K562 (cell line): ENCODE measurements at regions not wholly inside any gene's neighbourhood (a gene's known extent, or its start where the extent isn't known, plus 50 kb on each side); places are given as distances from the start of the nearest gene placed in this dataset.

Source experiments
- ATAC-seq: fragments of 200-7000 bp; cut with Tn5 transposase; 3 replicates; pipeline ENCODE4 v1.9.1; 2020; ENCODE audit warnings: moderate library complexity
- BruUV-seq: library from RNA; stranded (reverse); fragments of 400-500 nt; replicated peaks from 2 replicates; lab custom pipeline; 2021; lab: Mats Ljungman, UMichigan
- CTCF ChIA-PET: fragments of 300-600 bp; formaldehyde crosslinking; extraction: SDS; loops from one replicate; lab custom pipeline; 2021; ENCODE audit warnings: low intra/inter-chr PET ratio; lab: Yijun Ruan, JAX
- POLR2A ChIA-PET: fragments of 300-600, 350-650 bp; sonication (Branson Sonifier 250); formaldehyde crosslinking; extraction: SDS; loops from one replicate; lab custom pipeline; 2021; ENCODE audit warnings: antibody characterized with exemption, inconsistent platforms; lab: Yijun Ruan, JAX
- DNase-seq, 4 experiments: peaks; one replicate each; pipeline versions ENCODE4 v3.0.0 to v3.0.0-alpha.2; 2011 to 2018; ENCODE audit warnings: low spot score in 3 of 4, mixed read lengths in 3 of 4; ENCODE audit errors: extremely low read depth in 1 of 4
- FAIRE-seq: peaks from 2 replicates; lab custom pipeline; 2011; peaks lifted over from hg19 to GRCh38; lab: Jason Lieb, UNC
- H2AFZ ChIP-seq: 2 replicates; pipeline ENCODE4 v1.6.0; 2011; ENCODE audit warnings: low read depth, low read length, control low read depth, inconsistent platforms
- H3K27ac ChIP-seq: fragments of 200-600 bp; 3 replicates; pipeline ENCODE4 v1.8.0; 2011; ENCODE audit warnings: low read depth, mild to moderate bottlenecking, control low read depth, inconsistent platforms, low read length, moderate library complexity, mixed read lengths; ENCODE audit errors: extremely low read depth
- H3K27me3 ChIP-seq, 2 experiments: fragments of 300-600 bp in 1 of 2; 2 replicates in 1 of 2; 3 replicates in 1 of 2; pipeline versions ENCODE4 v1.6.0 to v1.8.0; 2011; ENCODE audit warnings: inconsistent platforms in 2 of 2, low read length in 2 of 2, mild to moderate bottlenecking in 1 of 2, mixed read lengths in 1 of 2, moderate library complexity in 1 of 2; ENCODE audit not compliant: control insufficient read depth in 2 of 2, insufficient read depth in 2 of 2
- H3K36me3 ChIP-seq: fragments of 300-600 bp; 3 replicates; pipeline ENCODE4 v1.8.0; 2011; ENCODE audit warnings: mild to moderate bottlenecking, low read length, inconsistent platforms; ENCODE audit not compliant: control insufficient read depth, insufficient read depth
- H3K4me1 ChIP-seq, 2 experiments: fragments of 200-600 bp in 1 of 2; replicated peaks in 1 of 2; 2 replicates in 1 of 2; 3 replicates in 1 of 2; pipeline versions ENCODE4 v1.5.1 to v1.8.0; 2011; ENCODE audit warnings: inconsistent platforms in 2 of 2, low read length in 2 of 2, mild to moderate bottlenecking in 1 of 2, mixed read lengths in 1 of 2, moderate library complexity in 1 of 2; ENCODE audit not compliant: control insufficient read depth in 2 of 2, insufficient read depth in 2 of 2
- H3K4me2 ChIP-seq: 2 replicates; pipeline ENCODE4 v1.6.1; 2011; ENCODE audit warnings: low read length, control low read depth, inconsistent platforms, mixed read lengths; ENCODE audit not compliant: insufficient read depth
- H3K4me3 ChIP-seq: fragments of 200-600 bp; sonication (generic), shearing (Covaris generic); 2 replicates; pipeline ENCODE4 v1.5.1; 2016; ENCODE audit warnings: control low read depth, inconsistent platforms
- H3K79me2 ChIP-seq: fragments of 200-600 bp; 3 replicates; pipeline ENCODE4 v1.8.0; 2011; ENCODE audit warnings: low read length, inconsistent platforms; ENCODE audit not compliant: control insufficient read depth, insufficient read depth
- H3K9ac ChIP-seq, 2 experiments: 2 replicates each; pipeline versions ENCODE4 v1.6.0 to v1.6.1; 2011; ENCODE audit warnings: low read depth in 2 of 2, low read length in 2 of 2, control low read depth in 1 of 2, inconsistent platforms in 1 of 2, mild to moderate bottlenecking in 1 of 2, mixed read lengths in 1 of 2; ENCODE audit not compliant: insufficient read depth in 1 of 2
- H3K9me1 ChIP-seq: one replicate; pipeline ENCODE4 v1.6.0; 2011; ENCODE audit warnings: inconsistent platforms, mild to moderate bottlenecking, low read length, moderate library complexity; ENCODE audit not compliant: control insufficient read depth, insufficient read depth
- H3K9me3 ChIP-seq: replicated peaks from 2 replicates; pipeline ENCODE4 v1.5.1; 2011; ENCODE audit warnings: low read depth, low read length, inconsistent platforms; ENCODE audit not compliant: control insufficient read depth, insufficient read depth
- H4K20me1 ChIP-seq: replicated peaks from 2 replicates; pipeline ENCODE4 v1.6.1; 2011; ENCODE audit warnings: low read length, inconsistent platforms, mixed read lengths; ENCODE audit not compliant: control insufficient read depth, insufficient read depth
- IRF2 ChIP-seq: sonication (generic); formaldehyde crosslinking; IDR thresholded peaks from 2 replicates; pipeline ENCODE4 v1.8.1; 2022; ENCODE audit warnings: mild to moderate bottlenecking, missing genetic modification reagents
- PURB ChIP-seq: sonication (generic); formaldehyde crosslinking; IDR thresholded peaks from 2 replicates; pipeline ENCODE4 v1.9.0; 2021; ENCODE audit warnings: low read depth, mild to moderate bottlenecking, missing genetic modification reagents
- RAD51 ChIP-seq: fragments of 450-650 bp; IDR thresholded peaks from 2 replicates; pipeline ENCODE4 v1.7.1; 2016; ENCODE audit warnings: low read depth, mild to moderate bottlenecking, borderline replicate concordance
- RBM22 ChIP-seq: fragments of 200-400 bp; formaldehyde crosslinking; IDR thresholded peaks from 2 replicates; pipeline ENCODE4 v1.6.1; 2018; ENCODE audit warnings: low read length, low read depth; ENCODE audit not compliant: poor library complexity, severe bottlenecking
- TGIF2 ChIP-seq: sonication (generic); formaldehyde crosslinking; IDR thresholded peaks from 2 replicates; pipeline ENCODE4 v1.8.1; 2022; ENCODE audit warnings: mild to moderate bottlenecking, missing genetic modification reagents, moderate library complexity
- U2AF1 ChIP-seq: fragments of 200-400 bp; formaldehyde crosslinking; optimal IDR thresholded peaks from 2 replicates; pipeline ENCODE3; 2017; ENCODE audit warnings: mild to moderate bottlenecking, low read depth, low read length, moderate library complexity
- ZNF217 ChIP-seq: sonication (generic); formaldehyde crosslinking; IDR thresholded peaks from 2 replicates; pipeline ENCODE4 v1.8.0; 2022; ENCODE audit warnings: mild to moderate bottlenecking, missing genetic modification reagents
- ZNF232 ChIP-seq: sonication (generic); formaldehyde crosslinking; IDR thresholded peaks from 2 replicates; pipeline ENCODE4 v1.8.0; 2022; ENCODE audit warnings: mild to moderate bottlenecking, missing genetic modification reagents
- ZNF253 ChIP-seq: fragments of 250-450 bp; sonication (Bioruptor Pico); conservative IDR thresholded peaks from 2 replicates; pipeline ENCODE4 v1.6.1; 2021; ENCODE audit warnings: mild to moderate bottlenecking
- ZNF695 ChIP-seq: fragments of 450-650 bp; formaldehyde crosslinking; IDR thresholded peaks from 2 replicates; pipeline ENCODE4 v1.4.0; 2020; ENCODE audit warnings: mild to moderate bottlenecking, moderate library complexity
- WGBS: fragments of 100-300 bp; shearing (Covaris generic); methylation state at CpG from one replicate; pipeline ENCODE4 v1.1.6; 2016; ENCODE audit warnings: low coverage, mixed read lengths; ENCODE audit not compliant: insufficient coverage; ENCODE audit errors: missing lambda C conversion rate; 5-methylcytosine and 5-hydroxymethylcytosine counted together
- in situ Hi-C: fragments of 300-500 bp; cut with MboI; formaldehyde crosslinking; loops from 4 replicates; pipeline ENCODE4 v1.15.0; 2018; ENCODE audit warnings: inconsistent platforms, mixed read lengths
- intact Hi-C: fragments of 100-400 bp; cut with micrococcal nuclease; formaldehyde crosslinking; loops from 2 replicates; pipeline ENCODE4 v1.14.2; 2022
- TF ChIP-seq, protein P1 (sequence below), 2 experiments: fragments of 450-650 bp in 1 of 2; IDR thresholded peaks; 2 replicates each; pipeline ENCODE4 v1.6.1; 2011 to 2017; ENCODE audit warnings: low read depth in 2 of 2, antibody characterized with exemption in 1 of 2, borderline replicate concordance in 1 of 2, low read length in 1 of 2, mild to moderate bottlenecking in 1 of 2, mixed read lengths in 1 of 2; ENCODE audit not compliant: control insufficient read depth in 1 of 2
- TF ChIP-seq, protein P2 (sequence below), 2 experiments: fragments of 450-650 bp; formaldehyde crosslinking in 1 of 2; IDR thresholded peaks; 2 replicates each; pipeline versions ENCODE4 v1.4.0 to v1.6.1; 2014 to 2020; ENCODE audit warnings: mild to moderate bottlenecking in 2 of 2, borderline replicate concordance in 1 of 2, low read depth in 1 of 2

- FAIRE-seq (no peak), DNase-seq (no peak), ATAC-seq (peak; percentile 43)
- Histone ChIP-seq H3K9me3 (no peaks in the 10 kb centered on the region), H3K4me2 (no peak overlapping the region), H3K4me3 (no peak overlapping the region), H3K27ac (no peak overlapping the region), H3K36me3 (no peaks in the 10 kb centered on the region), H3K9ac (no peak overlapping the region), H3K9me1 (no peaks in the 10 kb centered on the region), H2AFZ (no peak overlapping the region), H3K79me2 (no peaks in the 10 kb centered on the region), H4K20me1 (0 out of 2 replicates have a peak, but pooled peaks cover 4% of the 10 kb centered on the region), H3K4me1 (no peaks in the 10 kb centered on the region), H3K27me3 (peaks cover 14 to 37% of the 10 kb centered on the region in 2 experiments; a peak in 4 of 5 replicates)
- BruUV-seq, result no TSS peak
- POLR2A ChIA-PET, result interaction anchor here (0.5 to 1.6 kb wide), 4 partner anchors 10 to 570 kb away, joined by 3 to 5 read pairs (median 3); no protein-coding TSS in a partner anchor
- in situ Hi-C loops (no loop called here), intact Hi-C loops (no loop called here)
- 2% methylated on average over 4 of the region's 4 CpGs for WGBS
- CTCF ChIA-PET, result no interaction called here
- no peak for TF ChIP-seq TGIF2
- TF ChIP-seq ZNF232 (CRISPR knock-in tag), result no peak
- TF ChIP-seq, protein P1, sequence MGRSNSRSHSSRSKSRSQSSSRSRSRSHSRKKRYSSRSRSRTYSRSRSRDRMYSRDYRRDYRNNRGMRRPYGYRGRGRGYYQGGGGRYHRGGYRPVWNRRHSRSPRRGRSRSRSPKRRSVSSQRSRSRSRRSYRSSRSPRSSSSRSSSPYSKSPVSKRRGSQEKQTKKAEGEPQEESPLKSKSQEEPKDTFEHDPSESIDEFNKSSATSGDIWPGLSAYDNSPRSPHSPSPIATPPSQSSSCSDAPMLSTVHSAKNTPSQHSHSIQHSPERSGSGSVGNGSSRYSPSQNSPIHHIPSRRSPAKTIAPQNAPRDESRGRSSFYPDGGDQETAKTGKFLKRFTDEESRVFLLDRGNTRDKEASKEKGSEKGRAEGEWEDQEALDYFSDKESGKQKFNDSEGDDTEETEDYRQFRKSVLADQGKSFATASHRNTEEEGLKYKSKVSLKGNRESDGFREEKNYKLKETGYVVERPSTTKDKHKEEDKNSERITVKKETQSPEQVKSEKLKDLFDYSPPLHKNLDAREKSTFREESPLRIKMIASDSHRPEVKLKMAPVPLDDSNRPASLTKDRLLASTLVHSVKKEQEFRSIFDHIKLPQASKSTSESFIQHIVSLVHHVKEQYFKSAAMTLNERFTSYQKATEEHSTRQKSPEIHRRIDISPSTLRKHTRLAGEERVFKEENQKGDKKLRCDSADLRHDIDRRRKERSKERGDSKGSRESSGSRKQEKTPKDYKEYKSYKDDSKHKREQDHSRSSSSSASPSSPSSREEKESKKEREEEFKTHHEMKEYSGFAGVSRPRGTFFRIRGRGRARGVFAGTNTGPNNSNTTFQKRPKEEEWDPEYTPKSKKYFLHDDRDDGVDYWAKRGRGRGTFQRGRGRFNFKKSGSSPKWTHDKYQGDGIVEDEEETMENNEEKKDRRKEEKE (IDR thresholded peaks at IDR 0.05; ENCODE audit: borderline replicate concordance in 1 of 2, control insufficient read depth in 1 of 2, low read depth in 2 of 2, low read length in 1 of 2), result no peak
- no peak for TF ChIP-seq RAD51
- TF ChIP-seq PURB (CRISPR knock-in tag), result no peak
- no peak for TF ChIP-seq ZNF695
- TF ChIP-seq, protein P2, sequence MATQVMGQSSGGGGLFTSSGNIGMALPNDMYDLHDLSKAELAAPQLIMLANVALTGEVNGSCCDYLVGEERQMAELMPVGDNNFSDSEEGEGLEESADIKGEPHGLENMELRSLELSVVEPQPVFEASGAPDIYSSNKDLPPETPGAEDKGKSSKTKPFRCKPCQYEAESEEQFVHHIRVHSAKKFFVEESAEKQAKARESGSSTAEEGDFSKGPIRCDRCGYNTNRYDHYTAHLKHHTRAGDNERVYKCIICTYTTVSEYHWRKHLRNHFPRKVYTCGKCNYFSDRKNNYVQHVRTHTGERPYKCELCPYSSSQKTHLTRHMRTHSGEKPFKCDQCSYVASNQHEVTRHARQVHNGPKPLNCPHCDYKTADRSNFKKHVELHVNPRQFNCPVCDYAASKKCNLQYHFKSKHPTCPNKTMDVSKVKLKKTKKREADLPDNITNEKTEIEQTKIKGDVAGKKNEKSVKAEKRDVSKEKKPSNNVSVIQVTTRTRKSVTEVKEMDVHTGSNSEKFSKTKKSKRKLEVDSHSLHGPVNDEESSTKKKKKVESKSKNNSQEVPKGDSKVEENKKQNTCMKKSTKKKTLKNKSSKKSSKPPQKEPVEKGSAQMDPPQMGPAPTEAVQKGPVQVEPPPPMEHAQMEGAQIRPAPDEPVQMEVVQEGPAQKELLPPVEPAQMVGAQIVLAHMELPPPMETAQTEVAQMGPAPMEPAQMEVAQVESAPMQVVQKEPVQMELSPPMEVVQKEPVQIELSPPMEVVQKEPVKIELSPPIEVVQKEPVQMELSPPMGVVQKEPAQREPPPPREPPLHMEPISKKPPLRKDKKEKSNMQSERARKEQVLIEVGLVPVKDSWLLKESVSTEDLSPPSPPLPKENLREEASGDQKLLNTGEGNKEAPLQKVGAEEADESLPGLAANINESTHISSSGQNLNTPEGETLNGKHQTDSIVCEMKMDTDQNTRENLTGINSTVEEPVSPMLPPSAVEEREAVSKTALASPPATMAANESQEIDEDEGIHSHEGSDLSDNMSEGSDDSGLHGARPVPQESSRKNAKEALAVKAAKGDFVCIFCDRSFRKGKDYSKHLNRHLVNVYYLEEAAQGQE (IDR thresholded peaks at IDR 0.05; ENCODE audit: borderline replicate concordance), result no peak
- TF ChIP-seq, protein P2 (CRISPR knock-in tag; IDR thresholded peaks at IDR 0.05; ENCODE audit: low read depth), result no peak
- TF ChIP-seq ZNF217 (CRISPR knock-in tag), result no peak
- TF ChIP-seq IRF2 (CRISPR knock-in tag), result no peak
- TF ChIP-seq RBM22, result no peak
- TF ChIP-seq ZNF253 (CRISPR knock-in tag), result no peak
- TF ChIP-seq U2AF1, result no peak
Measured at GRCh38 chr7:148495605-148496004, 95.0 kb upstream of the C7orf33 start.
